Liver (tissue), 8 donors: ENCODE measurements at regions not wholly inside any gene's neighbourhood (a gene's known extent, or its start where the extent isn't known, plus 50 kb on each side); places are given as distances from the start of the nearest gene placed in this dataset.

ENCODE experiments used
- DNase-seq: peaks from one replicate; pipeline ENCODE4 v3.0.0-alpha.2; 2017; ENCODE audit warnings: low spot score
- H3K27ac ChIP-seq, 2 donors: one replicate each; pipeline ENCODE4 v1.7.0; 2013; ENCODE audit warnings: inconsistent platforms in 2 of 2, low read length in 2 of 2, control low read depth in 1 of 2, low read depth in 1 of 2, mild to moderate bottlenecking in 1 of 2
- H3K27me3 ChIP-seq, 4 donors: one replicate each; pipeline versions ENCODE4 v1.6.1 to v1.7.0; 2013; ENCODE audit warnings: low read length in 3 of 4, inconsistent platforms in 1 of 4, mild to moderate bottlenecking in 1 of 4, moderate library complexity in 1 of 4; ENCODE audit not compliant: control insufficient read depth in 4 of 4, insufficient read depth in 4 of 4
- H3K36me3 ChIP-seq, 4 donors: one replicate each; pipeline versions ENCODE4 v1.6.1 to v1.7.0; 2013; ENCODE audit warnings: low read length in 3 of 4, mild to moderate bottlenecking in 3 of 4, low read depth in 1 of 4, moderate library complexity in 1 of 4; ENCODE audit not compliant: control insufficient read depth in 4 of 4, insufficient read depth in 3 of 4
- H3K4me1 ChIP-seq, 4 donors: one replicate each; pipeline versions ENCODE4 v1.6.1 to v1.7.0; 2013; ENCODE audit warnings: low read length in 3 of 4, mild to moderate bottlenecking in 3 of 4, moderate library complexity in 1 of 4; ENCODE audit not compliant: control insufficient read depth in 4 of 4, insufficient read depth in 4 of 4
- H3K4me3 ChIP-seq, 3 donors: one replicate each; pipeline versions ENCODE4 v1.6.1 to v1.7.0; 2013; ENCODE audit warnings: low read length in 3 of 3, control low read depth in 1 of 3, low read depth in 1 of 3, mild to moderate bottlenecking in 1 of 3
- H3K9ac ChIP-seq, 2 donors: one replicate each; pipeline ENCODE4 v1.7.0; 2013; ENCODE audit warnings: low read length in 2 of 2, mild to moderate bottlenecking in 2 of 2, moderate library complexity in 2 of 2, control low read depth in 1 of 2, low read depth in 1 of 2
- H3K9me3 ChIP-seq, 4 donors: one replicate each; pipeline versions ENCODE4 v1.6.1 to v1.7.0; 2013; ENCODE audit warnings: low read length in 3 of 4; ENCODE audit not compliant: control insufficient read depth in 4 of 4
- EGR1 ChIP-seq, 2 donors: IDR thresholded peaks; 2 replicates each; pipeline ENCODE4 v1.6.1; 2016 to 2018; ENCODE audit warnings: antibody characterized with exemption in 2 of 2, low read depth in 2 of 2
- FOXA1 ChIP-seq: IDR thresholded peaks from 2 replicates; pipeline ENCODE4 v1.6.1; 2016; ENCODE audit warnings: antibody characterized with exemption
- FOXA2 ChIP-seq: IDR thresholded peaks from 2 replicates; pipeline ENCODE4 v1.6.1; 2016; ENCODE audit warnings: antibody characterized with exemption
- GABPA ChIP-seq, 2 donors: IDR thresholded peaks in 1 of 2; conservative IDR thresholded peaks in 1 of 2; 2 replicates each; pipeline ENCODE4 v1.6.1; 2016; ENCODE audit warnings: antibody characterized with exemption in 2 of 2, mild to moderate bottlenecking in 1 of 2, moderate library complexity in 1 of 2
- HNF4A ChIP-seq, 2 donors: conservative IDR thresholded peaks; 2 replicates each; pipeline ENCODE4 v1.6.1; 2016; ENCODE audit warnings: antibody characterized with exemption in 2 of 2, mild to moderate bottlenecking in 2 of 2
- HNF4G ChIP-seq: IDR thresholded peaks from 2 replicates; pipeline ENCODE4 v1.6.1; 2016; ENCODE audit warnings: antibody characterized with exemption
- JUND ChIP-seq, 2 donors: IDR thresholded peaks; 2 replicates each; pipeline ENCODE4 v1.6.1; 2016; ENCODE audit warnings: antibody characterized with exemption in 2 of 2
- NR2F2 ChIP-seq: IDR thresholded peaks from 2 replicates; pipeline ENCODE4 v1.6.1; 2016; ENCODE audit warnings: antibody characterized with exemption
- RAD21 ChIP-seq, 2 donors: IDR thresholded peaks; 2 replicates each; pipeline ENCODE4 v1.6.1; 2016; ENCODE audit warnings: antibody characterized with exemption in 2 of 2, mild to moderate bottlenecking in 2 of 2
- RXRA ChIP-seq, 2 donors: IDR thresholded peaks; 2 replicates each; pipeline ENCODE4 v1.6.1; 2017 to 2018; ENCODE audit warnings: antibody characterized with exemption in 2 of 2, mild to moderate bottlenecking in 1 of 2
- SP1 ChIP-seq: IDR thresholded peaks from 2 replicates; pipeline ENCODE4 v1.6.1; 2018; ENCODE audit warnings: antibody characterized with exemption, mild to moderate bottlenecking
- TAF1 ChIP-seq: conservative IDR thresholded peaks from 2 replicates; pipeline ENCODE4 v1.6.1; 2016; ENCODE audit warnings: antibody characterized with exemption, mild to moderate bottlenecking
- YY1 ChIP-seq: IDR thresholded peaks from 2 replicates; pipeline ENCODE4 v1.6.1; 2016; ENCODE audit warnings: antibody characterized with exemption, mild to moderate bottlenecking
- WGBS: extraction: QIAGEN DNeasy Blood & Tissue Kit; methylation state at CpG from one replicate; pipeline ENCODE4 v1.1.7; 2013; 5-methylcytosine and 5-hydroxymethylcytosine counted together
- TF ChIP-seq, protein P1 (sequence below): IDR thresholded peaks from 2 replicates; pipeline ENCODE4 v1.6.1; 2016; ENCODE audit warnings: antibody characterized with exemption, mild to moderate bottlenecking
- TF ChIP-seq, protein P2 (sequence below): IDR thresholded peaks from 2 replicates; pipeline ENCODE4 v1.6.1; 2016; ENCODE audit warnings: antibody characterized with exemption
- TF ChIP-seq, protein P3 (sequence below): IDR thresholded peaks from 2 replicates; pipeline ENCODE4 v1.6.1; 2016; ENCODE audit warnings: antibody characterized with exemption
- TF ChIP-seq, protein P4 (sequence below): IDR thresholded peaks from 2 replicates; pipeline ENCODE4 v1.6.1; 2016; ENCODE audit warnings: antibody characterized with exemption
- TF ChIP-seq, protein P5 (sequence below): fragments of 150-350 bp; IDR thresholded peaks from 2 replicates; pipeline ENCODE4 v1.5.1; 2017; ENCODE audit warnings: improper control_type of control experiment, low read depth, low read length; ENCODE audit not compliant: missing input control
- donor health status: healthy.
- donor health status: healthy.
- donor health status: healthy.
- donor health status: healthy.
- donor health status: healthy.

DNA sequence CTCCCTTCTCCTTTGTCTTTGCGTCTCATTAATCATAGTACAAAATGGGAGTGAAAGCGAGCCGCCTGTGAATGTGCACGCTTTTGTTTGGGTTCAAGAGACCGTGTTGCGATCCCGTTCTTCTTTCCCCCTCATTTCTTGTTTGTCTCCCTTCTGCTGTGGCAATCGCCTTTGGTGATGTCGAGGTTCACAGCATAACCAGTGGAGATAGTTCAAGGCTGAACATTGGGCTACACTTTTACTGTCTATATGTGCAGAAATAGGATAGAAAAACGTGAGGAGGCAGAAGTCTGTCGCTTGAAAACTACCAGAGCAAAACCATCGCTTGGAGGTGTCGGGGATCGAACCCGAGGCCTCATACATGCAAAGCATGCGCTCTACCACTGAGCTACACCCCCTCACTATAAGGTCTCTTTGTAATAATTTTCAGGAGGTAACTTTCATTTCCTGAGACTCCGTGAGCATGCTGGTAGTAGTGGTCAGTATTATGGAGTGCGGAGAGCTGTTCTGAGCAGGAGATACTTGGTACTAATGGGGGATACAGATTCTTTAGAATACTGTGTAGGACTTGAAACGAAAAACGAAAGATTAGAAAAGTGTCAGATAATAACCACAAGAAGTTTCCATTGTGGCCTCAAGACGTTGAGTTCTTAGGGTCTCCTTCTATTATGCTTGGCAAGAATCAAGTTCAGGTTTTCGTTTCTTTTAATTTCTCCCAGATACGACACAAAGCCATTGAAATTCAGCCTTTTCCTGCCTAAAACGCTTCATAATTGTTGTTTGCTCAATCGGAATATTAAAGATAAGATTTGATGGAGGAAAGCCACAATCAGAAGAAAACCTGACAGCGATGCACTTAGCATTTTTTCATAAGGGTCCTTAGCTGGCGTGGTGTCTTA lies 106.6 kb downstream of the TRIM27 start:
- DNase-seq: no peak
- H3K27me3 ChIP-seq: peaks cover 6 to 33% (median 13%) of the 10 kb centered on the region in 4 donors

More for the DNA sequence above, 106.6 kb downstream of the TRIM27 start:
- Histone ChIP-seq H3K9me3 (no peaks in the 10 kb centered on the region), H3K4me3 (no peak overlapping the region), H3K36me3 (no peaks in the 10 kb centered on the region), H3K27ac (no peak overlapping the region), H3K9ac (no peak overlapping the region), H3K4me1 (no peaks in the 10 kb centered on the region)
- TF ChIP-seq SP1 (no peak), RAD21 (IDR thresholded peaks at IDR 0.05) (no peak), FOXA2 (no peak), TAF1 (no peak), RXRA (IDR thresholded peaks at IDR 0.05) (no peak), GABPA (IDR thresholded peaks at IDR 0.05 in 1 of 2, conservative IDR thresholded peaks at IDR 0.05 in 1 of 2) (no peak), NR2F2 (no peak), YY1 (no peak), HNF4G (no peak), EGR1 (IDR thresholded peaks at IDR 0.05; ENCODE audit: low read depth in 2 of 2) (no peak), FOXA1 (no peak), JUND (IDR thresholded peaks at IDR 0.05) (no peak), HNF4A (conservative IDR thresholded peaks at IDR 0.05) (no peak)
- TF ChIP-seq, protein P1, sequence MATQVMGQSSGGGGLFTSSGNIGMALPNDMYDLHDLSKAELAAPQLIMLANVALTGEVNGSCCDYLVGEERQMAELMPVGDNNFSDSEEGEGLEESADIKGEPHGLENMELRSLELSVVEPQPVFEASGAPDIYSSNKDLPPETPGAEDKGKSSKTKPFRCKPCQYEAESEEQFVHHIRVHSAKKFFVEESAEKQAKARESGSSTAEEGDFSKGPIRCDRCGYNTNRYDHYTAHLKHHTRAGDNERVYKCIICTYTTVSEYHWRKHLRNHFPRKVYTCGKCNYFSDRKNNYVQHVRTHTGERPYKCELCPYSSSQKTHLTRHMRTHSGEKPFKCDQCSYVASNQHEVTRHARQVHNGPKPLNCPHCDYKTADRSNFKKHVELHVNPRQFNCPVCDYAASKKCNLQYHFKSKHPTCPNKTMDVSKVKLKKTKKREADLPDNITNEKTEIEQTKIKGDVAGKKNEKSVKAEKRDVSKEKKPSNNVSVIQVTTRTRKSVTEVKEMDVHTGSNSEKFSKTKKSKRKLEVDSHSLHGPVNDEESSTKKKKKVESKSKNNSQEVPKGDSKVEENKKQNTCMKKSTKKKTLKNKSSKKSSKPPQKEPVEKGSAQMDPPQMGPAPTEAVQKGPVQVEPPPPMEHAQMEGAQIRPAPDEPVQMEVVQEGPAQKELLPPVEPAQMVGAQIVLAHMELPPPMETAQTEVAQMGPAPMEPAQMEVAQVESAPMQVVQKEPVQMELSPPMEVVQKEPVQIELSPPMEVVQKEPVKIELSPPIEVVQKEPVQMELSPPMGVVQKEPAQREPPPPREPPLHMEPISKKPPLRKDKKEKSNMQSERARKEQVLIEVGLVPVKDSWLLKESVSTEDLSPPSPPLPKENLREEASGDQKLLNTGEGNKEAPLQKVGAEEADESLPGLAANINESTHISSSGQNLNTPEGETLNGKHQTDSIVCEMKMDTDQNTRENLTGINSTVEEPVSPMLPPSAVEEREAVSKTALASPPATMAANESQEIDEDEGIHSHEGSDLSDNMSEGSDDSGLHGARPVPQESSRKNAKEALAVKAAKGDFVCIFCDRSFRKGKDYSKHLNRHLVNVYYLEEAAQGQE: no peak
- TF ChIP-seq, protein P2, sequence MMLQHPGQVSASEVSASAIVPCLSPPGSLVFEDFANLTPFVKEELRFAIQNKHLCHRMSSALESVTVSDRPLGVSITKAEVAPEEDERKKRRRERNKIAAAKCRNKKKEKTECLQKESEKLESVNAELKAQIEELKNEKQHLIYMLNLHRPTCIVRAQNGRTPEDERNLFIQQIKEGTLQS: no peak
- TF ChIP-seq, protein P3, sequence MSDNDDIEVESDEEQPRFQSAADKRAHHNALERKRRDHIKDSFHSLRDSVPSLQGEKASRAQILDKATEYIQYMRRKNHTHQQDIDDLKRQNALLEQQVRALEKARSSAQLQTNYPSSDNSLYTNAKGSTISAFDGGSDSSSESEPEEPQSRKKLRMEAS: no peak
- TF ChIP-seq, protein P4, sequence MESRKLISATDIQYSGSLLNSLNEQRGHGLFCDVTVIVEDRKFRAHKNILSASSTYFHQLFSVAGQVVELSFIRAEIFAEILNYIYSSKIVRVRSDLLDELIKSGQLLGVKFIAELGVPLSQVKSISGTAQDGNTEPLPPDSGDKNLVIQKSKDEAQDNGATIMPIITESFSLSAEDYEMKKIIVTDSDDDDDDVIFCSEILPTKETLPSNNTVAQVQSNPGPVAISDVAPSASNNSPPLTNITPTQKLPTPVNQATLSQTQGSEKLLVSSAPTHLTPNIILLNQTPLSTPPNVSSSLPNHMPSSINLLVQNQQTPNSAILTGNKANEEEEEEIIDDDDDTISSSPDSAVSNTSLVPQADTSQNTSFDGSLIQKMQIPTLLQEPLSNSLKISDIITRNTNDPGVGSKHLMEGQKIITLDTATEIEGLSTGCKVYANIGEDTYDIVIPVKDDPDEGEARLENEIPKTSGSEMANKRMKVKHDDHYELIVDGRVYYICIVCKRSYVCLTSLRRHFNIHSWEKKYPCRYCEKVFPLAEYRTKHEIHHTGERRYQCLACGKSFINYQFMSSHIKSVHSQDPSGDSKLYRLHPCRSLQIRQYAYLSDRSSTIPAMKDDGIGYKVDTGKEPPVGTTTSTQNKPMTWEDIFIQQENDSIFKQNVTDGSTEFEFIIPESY: no peak
- TF ChIP-seq, protein P5, sequence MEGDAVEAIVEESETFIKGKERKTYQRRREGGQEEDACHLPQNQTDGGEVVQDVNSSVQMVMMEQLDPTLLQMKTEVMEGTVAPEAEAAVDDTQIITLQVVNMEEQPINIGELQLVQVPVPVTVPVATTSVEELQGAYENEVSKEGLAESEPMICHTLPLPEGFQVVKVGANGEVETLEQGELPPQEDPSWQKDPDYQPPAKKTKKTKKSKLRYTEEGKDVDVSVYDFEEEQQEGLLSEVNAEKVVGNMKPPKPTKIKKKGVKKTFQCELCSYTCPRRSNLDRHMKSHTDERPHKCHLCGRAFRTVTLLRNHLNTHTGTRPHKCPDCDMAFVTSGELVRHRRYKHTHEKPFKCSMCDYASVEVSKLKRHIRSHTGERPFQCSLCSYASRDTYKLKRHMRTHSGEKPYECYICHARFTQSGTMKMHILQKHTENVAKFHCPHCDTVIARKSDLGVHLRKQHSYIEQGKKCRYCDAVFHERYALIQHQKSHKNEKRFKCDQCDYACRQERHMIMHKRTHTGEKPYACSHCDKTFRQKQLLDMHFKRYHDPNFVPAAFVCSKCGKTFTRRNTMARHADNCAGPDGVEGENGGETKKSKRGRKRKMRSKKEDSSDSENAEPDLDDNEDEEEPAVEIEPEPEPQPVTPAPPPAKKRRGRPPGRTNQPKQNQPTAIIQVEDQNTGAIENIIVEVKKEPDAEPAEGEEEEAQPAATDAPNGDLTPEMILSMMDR: no peak
- 6% methylated on average over 27 of the region's 27 CpGs for WGBS
